Hippocampal formation (tissue), 2 donors: ENCODE measurements at regions not wholly inside any gene's neighbourhood (a gene's known extent, or its start where the extent isn't known, plus 50 kb on each side); places are given as distances from the start of the nearest gene placed in this dataset.
"Not testable (repeated sequence)": the region's sequence is repeated elsewhere in the genome, so short reads cannot be mapped to it uniquely, and the experiment has no call there.

ENCODE experiments used
- DNase-seq, 2 donors: peaks; one replicate each; lab custom pipeline; 2025; lab: John Stamatoyannopoulos, UW

DNA sequence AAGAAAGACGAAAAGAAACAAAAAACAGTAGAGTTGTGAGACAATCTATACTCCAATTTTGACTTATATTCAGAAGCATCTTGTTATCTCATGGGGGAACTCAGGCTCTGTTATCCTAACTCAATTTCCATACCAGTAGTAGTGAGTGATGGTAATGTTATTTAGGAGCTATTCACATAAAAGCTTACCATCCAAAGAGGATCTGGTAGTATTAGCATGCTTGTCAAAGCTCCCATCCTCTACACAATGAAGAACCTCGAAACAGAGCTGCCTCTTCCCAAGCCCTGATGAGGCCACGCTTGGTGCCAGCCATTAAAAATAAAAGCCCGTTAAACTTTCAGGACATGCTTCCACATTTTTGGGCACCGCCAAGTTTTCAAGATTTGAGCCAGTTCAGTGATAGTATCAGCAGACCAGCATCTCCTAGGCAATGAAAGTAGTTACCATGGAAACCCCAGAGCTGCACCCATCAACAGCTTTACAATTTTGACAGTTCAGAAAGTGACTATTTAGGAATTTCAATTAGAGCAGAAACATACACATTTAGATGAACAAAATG, 173.3 kb downstream of the CD83 start:
- DNase-seq: no peak

DNA sequence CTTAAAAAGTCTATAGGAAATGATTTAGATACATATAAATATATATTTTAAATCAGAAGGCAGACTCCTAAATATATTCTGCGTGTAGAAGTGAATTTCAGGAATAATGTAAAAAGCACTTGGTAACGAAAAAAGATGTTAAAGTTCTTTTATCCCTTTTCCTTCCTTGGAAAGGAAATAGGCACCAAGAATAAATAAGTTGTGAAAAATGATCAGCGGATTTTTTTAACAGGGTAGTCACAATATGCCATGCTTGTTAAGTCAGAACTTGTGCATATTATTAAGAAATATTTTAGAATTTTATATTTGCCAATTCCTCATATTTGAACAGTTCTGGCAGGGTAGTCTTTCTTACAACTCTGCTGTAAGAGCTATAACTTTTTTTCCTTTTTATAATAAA, 173.8 kb downstream of the CD83 start:
- DNase-seq: no peak

DNA sequence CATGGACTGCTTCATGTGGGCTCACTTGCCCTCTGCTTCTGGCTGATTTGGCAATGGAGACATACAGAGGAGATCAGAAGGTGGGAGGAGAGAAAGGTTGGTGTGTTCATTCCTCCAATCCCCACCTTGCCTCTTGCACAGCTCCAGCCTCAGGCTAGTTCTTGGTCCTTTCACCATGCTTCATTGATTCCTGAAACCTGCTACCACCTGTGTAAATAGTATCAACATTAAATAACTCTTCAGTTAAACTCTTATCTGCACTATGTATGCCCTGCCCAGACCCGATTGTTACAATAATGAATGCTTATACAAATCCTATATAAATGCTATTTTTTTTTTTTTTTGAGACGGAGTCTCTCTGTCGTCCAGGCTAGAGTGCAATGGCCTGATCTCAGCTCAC, 174.5 kb downstream of the CD83 start:
- no peak for DNase-seq

DNA sequence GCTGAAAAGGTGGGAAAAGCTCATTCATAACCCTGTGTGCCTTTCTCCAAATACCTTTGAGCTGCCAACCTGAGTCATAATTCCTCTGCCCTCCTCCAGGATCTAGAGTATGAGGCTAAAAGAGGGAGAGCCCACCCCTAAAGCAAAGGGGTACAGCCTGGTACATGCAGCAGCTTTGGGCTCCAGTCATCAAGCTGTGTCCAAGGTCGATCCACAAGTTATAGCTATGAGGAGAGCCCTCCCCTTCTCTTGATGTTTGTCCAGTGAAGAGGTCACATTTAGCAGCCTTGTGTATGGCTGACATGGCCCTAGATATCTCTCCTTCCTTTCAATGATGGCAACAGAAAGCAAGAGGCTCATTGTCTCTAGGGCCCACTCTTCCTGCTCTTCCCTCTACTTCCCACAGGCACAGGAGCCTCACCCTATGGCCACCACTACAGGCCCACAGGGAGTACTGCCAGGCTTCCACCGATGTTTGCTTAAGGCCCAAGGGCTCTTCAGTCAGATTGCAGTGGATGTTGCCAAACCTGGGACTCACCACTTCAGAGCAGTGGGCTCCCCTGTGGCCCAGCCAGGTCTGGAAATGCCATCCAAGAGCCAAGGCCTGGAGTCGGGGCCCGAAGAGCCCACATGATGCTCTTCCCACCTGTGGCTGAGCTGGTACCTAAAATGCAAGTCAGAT, 176.8 kb downstream of the CD83 start:
- no peak for DNase-seq

DNA sequence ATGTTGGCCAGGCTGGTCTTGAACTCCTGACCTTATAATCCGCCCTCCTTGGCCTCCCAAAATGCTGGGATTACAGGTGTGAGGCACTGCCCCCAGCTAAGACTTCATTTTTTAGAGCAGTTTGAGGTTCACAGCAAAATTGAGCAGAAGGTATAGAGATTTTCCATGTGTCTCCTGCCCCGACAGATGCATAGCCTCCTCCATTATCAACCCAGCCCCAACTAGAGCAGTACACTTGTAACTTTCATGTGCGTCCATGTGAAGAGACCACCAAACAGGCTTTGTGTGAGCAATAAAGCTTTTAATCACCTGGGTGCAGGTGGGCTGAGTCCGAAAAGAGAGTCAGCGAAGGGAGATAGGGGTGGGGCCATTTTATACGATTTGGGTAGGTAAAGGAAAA, 179.1 kb downstream of the CD83 start:
- DNase-seq: not testable (repeated sequence)

DNA sequence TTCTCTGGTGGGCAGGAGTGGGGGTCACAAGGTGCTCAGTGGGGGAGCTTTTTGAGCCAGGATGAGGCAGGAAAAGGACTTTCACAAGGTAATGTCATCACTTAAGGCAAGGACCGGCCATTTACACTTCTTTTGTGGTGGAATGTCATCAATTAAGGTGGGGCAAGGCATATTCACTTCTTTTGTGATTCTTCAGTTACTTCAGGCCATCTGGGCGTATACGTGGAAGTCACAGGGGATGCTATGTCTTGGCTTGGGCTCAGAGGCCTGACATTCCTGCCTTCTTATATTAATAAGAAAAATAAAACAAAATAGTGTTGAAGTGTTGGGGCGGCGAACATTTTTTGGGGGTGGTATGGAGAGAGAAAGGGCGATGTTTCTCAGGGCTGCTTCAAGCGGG, 179.5 kb downstream of the CD83 start:
- not testable (repeated sequence) for DNase-seq

DNA sequence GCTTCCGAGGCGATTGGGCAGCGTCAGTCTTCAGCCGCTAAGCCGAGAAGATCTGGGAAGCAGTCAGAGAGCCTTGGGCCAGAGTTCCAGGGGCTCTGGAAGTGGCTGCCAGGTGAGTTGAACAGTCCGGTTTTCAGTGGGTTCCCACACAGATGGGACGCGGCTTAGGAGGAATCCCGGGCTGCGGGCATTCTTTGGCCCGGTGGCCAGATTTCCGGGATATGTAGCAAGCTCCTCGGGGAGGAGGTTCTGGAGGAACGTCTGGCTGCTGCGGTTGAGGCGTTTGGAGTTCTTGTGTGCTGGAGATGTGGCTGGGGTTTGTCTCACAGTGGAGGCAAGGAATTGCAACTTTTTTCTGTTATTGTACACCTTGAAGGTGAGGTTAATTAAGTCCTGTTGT, 182.6 kb downstream of the CD83 start:
- not testable (repeated sequence) for DNase-seq

DNA sequence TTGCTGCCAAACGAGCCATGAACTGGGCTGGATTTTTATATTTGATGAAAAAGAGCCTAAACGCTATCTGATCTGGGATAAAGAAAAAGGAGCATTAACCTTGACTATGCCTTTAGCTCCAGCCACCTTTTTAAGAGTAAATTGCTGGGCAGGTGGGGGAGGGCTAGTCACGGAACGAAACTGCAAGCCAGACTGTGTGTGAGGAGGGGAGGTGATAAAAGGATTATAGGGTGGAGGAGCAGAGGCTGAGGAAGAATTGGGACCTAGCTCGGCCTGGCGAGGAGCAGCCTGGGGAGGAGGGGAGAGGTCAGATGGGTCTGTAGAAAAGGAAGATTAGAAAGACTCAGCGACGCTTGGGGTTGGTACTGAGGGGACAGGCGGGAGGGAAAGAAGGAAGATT, 183.1 kb downstream of the CD83 start:
- not testable (repeated sequence) for DNase-seq

DNA sequence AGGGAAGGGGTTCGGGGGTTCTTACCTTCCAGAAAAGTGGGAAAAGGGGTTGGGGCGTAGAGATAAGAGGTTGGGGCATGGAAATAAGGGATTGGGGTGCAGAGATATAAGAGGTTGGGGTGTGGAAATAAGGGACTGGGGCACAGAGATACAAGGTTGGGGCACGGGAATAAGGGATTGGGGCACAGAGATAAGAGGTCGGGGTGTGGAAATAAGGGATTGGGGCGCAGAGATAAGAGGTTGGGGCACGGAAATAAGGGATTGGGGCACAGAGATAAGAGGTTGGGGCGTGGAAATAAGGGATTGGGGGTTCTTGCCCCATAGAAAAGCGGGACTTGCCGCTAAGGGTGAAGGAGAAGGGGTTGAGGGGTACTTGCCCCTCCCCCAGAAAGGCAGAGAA, 183.9 kb downstream of the CD83 start:
- not testable (repeated sequence) for DNase-seq

DNA sequence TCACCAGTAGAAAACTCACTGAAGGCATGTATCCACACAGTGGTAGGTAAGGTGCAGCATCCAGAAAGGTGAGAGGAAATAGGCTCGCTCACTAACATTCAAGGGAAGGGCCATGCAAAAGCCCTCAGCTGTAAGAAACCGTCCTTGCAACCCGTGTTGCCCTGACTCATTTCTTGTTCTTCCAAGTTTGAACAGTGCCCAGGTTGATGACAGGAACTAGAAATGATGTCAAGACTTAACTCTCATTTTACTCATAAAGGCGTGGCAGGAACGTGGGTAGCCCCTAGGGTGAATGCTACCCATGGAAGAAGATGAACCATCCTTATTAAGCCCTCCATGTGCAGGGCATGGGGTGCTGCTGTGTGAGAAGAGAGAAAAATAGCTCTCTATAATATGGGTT, 187.6 kb downstream of the CD83 start:
- no peak for DNase-seq

DNA sequence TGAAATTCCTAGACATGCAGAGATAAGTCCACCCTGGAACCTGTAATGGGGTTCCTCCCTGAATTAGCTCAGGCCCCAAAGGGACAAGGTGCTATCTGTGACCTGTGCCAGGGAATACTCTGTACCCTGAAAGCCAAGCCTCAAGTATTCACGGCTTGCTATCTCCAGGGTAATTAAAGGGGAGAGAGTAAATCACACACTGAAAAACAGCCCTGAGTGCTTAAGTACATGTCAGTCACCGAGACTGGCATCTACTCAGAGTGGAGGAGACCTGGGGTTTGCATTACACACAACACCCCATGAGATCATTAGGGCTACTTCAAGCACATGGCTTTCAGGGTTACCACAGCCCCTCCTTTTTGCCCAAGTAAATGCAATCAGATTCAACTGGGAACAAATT, 188.1 kb downstream of the CD83 start:
- no peak for DNase-seq

DNA sequence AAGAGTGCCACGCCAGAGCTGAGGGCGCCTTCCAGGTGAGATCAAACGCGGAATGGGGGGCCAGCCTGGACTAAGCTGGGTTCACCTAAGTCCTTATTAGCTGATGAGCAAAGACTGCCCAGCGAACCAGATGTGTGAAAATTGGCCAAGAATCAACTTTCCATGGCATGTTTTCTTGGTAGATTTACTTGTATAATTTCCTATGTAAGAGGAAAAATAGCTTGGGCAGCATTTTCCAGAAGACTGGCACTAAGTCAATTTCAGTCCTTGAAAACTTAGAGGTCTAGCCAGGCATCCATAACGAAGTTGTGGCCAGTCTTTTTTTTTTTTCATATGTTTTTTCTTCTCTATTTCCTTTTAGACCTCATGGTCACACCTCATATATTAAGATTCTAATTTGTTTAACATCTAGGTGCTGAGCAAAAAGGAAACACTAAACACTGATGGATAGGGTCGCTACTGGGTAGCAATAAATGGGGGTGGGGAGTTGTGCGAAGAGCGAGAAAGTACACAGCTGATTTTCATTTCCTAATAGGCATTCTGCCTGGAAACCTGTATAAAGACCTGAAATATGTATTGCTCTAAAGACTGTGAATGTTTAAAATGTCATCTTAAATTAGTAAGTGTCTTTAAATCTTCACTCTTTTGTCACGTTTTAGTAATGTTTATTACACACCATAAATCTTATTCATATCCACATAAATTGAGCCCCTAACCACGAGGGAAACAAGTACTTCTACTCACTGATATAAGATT, 188.8 kb downstream of the CD83 start:
- no peak for DNase-seq

DNA sequence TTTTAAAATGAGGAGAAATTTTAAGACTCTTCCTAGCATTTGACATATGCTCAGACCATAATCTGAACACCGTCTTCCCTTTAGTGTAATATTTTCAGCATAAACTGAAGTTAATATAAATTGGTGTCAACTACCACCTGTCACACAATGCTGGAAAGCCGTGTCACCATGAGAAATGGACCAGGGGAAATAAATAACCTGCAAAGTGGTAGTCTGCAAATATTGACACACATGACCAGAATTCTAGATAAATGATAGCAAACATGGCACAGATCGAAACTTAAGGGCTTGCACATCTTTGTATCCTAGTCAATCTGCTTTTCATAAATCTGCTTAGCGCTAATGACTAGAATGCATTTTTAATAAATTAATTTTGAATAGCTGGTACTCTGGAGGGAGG, 191.9 kb downstream of the CD83 start:
- no peak for DNase-seq

DNA sequence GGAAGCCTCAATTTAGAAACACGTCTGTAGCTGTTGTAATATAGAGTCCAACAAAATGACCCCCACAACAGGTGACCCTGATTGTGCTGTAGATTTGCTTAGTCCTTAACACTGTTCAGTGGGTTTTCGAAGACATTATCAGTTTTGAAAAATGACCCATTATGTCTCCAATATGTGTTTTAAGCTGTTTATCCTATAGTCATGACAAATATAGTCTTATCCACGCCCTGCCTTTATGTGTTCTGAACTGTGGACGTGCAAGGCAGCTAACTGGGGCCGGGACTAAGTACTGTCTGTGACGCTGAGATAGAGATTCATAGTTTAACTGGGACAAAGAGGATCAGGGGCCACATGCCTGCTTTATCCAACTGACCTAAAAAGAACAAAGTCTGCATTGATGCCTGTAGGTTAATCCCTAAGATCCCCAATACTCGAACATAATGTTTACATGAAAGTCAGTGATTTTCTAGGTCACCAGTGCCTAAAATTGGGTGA, 192.4 kb downstream of the CD83 start:
- no peak for DNase-seq

DNA sequence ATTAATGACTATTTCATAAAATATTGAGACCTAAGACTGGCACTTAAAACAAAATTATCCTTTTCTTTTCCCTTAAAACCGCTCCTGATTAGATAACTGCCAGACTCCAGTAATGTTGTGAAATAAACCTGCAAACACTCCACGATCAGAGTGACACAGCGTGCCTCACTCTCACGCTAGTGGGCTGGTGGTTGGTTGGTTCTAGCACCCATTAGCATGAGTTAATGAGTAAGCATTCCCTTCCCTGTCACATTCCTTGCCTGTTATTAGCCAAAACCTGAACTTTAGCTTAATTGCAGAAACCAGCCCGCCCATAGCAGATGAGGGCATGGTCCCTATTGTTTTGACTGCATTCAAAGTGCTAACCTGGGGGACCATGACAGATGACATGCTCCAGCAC, 193.4 kb downstream of the CD83 start:
- DNase-seq: no peak

DNA sequence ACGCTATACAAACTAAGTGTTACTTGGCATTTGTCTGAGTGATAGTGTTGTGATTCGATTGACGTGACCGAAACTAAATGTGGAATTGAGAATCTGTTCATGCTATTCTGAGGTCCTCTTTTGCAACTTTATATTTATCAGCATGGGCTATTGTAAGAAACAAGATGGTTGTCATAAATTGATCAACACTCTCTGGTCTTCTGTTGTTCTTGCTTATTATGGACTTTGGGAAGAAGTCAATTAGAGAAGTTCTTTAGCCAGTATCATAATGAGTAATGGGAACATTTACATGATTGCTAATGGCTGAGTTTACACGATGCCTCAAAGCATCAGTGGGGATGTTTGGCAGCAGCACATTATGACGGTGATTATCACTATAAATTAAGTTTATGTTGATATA, 195.0 kb downstream of the CD83 start:
- DNase-seq: no peak

DNA sequence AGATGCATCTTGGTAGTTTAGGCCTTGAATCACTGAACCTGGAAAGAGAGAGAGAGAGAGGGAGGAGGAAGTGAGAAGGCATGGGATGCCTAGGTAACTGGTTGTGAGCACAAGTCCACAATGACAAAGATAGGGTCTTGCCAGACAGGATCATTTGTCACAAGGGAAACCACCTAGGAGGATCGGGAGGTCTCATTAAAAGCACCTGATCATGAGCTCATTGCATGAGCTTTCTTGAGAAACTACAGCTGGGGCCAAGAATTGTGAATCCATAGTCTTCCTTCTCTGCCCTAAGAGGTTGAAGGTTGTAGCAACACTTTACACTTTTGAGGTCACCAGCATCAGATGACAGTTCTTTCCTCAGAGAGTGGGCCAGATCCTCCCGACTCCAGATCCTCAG, 195.7 kb downstream of the CD83 start:
- DNase-seq: no peak

DNA sequence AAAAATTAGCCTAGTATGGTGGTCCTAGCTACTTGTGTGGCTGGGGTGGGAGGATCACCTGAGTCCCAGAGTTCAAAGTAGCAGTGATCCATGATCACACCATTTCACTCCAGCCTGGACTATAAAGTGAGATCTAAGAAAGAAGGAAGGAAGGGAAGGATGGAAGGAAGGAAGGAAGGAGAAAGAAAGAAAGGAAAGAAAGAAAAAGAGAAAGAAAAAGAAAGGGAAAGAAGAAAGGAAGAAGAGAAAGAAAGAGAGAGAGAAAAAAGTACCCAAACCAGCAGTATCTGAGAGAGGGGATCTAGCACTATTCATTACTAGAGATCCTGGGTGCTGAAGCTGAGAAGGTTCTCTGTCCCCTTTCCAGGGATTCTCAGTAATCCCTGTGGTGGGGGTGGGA, 197.8 kb downstream of the CD83 start:
- no peak for DNase-seq

DNA sequence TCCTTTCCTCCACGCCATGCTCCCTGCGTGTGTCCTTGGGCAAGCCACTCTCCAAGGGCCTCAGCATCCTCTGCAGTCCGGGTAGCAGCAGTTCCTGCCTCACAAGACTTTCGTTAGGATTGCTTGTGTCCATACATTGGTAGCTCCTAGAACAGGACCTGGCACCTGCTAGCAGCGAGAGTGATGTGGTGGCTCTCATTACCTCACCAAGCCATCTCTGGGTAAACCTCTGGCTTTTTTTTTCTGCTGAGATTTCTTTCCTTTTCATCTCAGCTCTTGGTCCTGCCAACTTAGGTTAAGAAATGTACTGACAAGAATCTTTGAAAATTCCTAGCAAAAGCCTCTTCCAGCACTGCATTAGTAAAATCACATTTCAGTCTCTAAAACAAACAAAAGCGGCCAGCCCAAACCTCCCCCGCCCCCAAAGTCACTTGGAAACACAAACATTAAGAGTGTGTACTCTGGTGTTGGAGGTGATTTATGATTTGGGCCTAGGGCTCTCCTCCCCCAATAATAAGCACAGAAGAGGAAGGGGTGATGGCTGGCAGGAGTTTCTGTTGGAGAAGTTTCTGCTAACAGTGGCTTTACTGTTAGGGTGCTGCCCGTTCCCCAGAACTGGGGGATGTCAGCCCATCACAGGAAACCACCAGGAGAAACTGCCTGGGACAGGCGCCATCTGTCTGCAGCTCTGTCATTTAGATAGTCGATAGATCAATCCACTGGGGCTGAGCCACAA, 199.2 kb downstream of the CD83 start:
- DNase-seq: no peak

DNA sequence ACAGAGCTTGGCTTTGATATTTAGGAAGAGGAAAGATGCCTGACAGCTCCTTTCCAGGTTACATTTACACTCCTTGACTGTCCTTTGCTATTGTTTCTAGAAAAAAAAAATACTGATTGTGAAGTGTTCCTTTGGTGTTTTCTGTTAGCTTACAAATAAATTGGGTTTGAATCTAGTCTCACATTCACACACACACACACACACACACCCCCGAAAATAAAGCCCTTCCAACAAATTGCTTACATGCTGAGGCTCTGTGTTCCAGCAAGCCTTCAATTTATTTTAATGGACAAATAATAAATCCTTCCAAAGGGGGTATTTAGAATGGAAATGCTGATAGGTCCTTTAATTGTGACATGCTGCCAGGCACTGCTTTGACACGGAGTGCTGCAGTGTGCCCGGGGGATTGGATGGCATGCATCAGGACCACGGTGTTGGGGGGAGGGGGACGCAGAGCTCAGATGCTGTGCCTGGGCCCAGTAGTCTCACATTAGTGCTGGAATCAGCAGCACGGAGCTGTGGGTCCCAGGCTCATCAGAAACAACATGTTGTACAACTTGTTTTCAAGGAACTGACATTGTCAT, 199.9 kb downstream of the CD83 start:
- DNase-seq: no peak

DNA sequence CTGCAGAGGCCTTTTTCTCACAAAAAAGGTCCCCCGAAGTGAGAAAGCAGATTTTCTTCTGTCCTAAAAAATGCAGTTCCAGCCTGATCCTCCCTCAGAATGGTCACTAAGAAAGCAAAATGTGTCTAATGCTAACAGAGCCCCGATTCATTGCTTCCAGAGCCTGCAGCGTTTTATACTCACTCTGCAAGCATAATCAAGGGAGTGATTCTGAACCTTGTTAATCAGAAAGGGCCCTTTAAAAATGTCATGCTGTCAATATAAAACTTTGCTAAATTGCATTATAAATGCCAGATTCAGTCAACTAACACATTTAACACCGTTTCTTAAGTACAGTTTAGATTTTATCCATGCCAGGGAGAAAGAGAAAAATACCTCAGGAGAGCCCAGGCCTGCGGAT, 202.8 kb downstream of the CD83 start:
- no peak for DNase-seq
